ENCODE measurements at regions not wholly inside any gene's neighbourhood (a gene's known extent, or its start where the extent isn't known, plus 50 kb on each side); places are given as distances from the start of the nearest gene placed in this dataset.
"Not testable (repeated sequence)": the region's sequence is repeated elsewhere in the genome, so short reads cannot be mapped to it uniquely, and the experiment has no call there.

DNA sequence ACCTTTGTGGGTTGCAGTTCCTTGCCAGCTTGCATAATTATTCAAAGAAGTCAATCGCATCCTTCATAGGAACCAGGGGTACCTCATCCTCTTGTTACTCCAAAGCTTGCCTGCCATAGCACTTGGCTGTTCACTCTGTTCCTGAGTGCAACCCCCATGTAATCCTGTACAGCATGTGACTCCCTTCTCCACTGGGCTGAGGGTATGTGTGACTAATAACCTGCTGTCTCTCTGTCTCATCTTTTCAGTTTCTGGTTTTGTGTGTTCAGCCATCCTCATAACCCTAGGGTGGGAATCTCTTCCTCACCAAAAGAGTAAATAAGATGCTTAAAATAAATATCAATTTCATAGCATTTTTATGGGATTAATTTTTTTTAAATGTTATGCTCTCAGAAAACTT lies 351.9 kb downstream of the S1PR1 start:
- DNase-seq, result no peak

DNA sequence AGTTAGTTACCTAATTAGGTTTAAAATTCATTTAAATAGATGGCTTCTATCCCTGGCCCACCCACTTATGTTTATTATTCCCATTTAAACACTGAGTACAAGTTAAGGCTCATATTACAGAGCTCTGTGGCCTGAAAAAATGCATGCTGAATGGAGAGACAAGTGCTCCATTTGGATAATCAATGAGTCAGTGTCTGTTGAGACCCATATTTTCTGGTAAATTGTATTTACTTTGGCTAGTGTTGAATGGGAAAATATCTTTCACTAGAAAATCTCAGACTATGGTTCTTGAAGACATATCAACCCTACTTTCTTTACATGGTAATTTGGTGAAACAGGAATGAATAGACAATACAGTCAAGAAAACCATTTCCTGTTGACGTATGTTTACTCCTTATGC lies 356.0 kb downstream of the S1PR1 start:
- DNase-seq, result no peak

DNA sequence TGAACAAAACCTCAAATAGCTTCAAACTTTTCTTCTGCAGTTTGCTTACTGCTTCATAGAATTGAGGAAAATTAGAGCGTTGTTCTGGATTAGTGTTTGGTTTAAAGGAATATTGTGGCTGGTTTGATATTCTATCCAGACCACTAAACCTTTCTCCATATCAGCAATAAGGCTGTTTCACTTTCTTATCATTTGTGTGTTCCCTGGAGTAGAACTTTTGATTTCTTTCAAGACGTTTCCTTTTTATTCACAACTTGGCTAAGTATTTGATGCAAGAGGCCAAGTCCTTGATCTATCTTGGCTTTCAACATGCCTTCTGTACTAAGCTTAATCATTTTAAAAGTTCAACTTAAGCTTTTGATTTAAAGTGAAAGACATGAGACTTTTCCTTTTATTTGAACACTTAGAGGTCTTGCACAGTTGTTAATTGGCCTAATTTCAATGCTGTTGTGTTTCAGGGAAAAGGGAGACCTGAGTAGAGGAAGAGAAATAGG lies 359.1 kb downstream of the S1PR1 start:
- DNase-seq, result no peak

DNA sequence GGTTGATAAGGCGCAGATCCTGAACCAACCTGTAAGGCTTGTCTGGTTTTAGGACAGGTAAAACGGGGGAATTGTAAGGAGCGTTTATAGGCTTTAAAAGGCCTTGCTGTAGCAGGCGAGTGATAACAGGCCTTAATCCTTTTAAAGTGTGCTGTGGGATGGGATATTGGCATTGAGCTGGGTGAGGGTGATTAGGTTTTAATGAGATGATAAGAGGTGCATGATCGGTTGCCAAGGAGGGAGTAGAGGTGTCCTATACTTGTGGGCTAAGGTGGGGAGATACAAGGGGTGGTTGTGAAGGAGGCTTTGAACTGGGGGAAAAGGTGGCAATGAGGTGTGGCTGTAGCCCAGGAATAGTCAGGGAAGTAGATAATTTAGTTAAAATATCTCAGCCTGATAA lies 363.8 kb downstream of the S1PR1 start:
- not testable (repeated sequence) for DNase-seq

DNA sequence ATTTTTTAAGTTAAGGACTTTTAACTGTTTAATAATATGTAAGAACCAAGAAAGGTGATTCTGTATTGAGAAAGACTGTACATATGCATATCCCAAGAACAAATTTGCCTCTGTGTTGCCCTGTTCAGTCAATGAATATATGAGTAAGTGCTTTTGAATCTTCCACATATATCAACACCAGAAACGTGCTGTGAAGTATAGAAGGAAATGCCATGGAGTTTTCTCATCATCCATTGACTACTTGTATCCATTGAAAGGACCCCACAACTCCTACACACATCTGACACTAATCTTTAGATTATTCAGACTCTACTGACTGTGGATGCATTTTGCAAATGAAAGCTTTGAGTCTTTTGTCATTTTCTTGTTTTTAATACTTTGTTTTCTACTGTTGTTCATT lies 366.9 kb downstream of the S1PR1 start:
- DNase-seq, result no peak

DNA sequence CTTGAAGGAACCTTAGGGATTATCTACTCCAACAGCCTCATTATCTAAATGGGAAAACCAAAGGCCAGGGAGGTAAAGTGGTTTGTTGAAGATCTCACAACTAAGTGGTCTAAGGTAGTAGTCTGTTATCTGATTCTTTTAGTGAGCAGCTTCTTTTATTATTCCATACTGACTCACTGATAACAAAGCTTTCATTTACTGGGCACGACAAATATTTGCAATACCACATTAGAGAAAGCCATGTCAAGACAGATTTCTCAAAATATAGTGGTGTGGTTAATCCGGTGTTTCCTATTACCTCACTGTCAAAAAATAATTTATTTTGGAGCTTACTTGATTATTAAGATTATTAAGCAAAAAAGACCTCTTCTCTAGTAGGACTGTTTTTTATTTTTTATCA lies 369.1 kb downstream of the S1PR1 start:
- DNase-seq, result no peak

DNA sequence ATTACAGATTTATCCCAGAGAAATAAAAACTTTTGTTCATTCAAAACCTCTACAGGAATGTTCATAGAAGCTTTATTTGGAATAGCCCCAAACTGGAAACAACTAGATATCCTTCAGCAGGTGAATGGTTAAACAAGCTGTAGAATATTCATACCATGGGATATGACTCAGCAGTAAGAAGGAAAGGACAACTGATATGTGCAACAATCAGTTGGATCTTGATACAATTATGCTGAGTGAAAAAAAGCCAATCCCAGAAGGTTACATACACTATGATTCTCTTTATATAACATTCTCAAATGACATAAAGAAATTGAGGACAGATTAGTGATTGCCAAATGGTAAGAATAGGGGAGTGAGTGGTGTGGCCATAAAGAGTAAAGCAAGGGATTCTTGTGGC lies 376.7 kb downstream of the S1PR1 start:
- DNase-seq, result no peak

DNA sequence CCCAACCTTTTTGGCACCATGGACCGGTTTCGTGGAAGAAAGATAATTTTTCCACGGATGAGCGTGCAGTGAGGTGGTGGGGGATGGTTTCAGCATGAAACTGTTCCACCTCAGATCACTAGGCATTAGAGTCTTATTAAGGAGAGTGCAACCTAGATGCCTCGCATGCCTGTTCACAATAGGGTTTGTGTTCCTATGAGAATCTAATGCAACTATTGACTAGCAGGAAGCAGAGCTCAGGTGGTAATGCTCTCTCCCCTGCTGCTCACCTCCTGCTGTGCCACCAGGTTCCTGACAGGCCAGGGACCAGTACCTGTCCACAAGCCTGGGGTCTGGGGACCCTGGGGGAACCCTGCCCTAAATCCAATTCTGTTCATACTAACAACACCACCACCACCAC lies 377.8 kb downstream of the OLFM3 start:
- no peak for DNase-seq

DNA sequence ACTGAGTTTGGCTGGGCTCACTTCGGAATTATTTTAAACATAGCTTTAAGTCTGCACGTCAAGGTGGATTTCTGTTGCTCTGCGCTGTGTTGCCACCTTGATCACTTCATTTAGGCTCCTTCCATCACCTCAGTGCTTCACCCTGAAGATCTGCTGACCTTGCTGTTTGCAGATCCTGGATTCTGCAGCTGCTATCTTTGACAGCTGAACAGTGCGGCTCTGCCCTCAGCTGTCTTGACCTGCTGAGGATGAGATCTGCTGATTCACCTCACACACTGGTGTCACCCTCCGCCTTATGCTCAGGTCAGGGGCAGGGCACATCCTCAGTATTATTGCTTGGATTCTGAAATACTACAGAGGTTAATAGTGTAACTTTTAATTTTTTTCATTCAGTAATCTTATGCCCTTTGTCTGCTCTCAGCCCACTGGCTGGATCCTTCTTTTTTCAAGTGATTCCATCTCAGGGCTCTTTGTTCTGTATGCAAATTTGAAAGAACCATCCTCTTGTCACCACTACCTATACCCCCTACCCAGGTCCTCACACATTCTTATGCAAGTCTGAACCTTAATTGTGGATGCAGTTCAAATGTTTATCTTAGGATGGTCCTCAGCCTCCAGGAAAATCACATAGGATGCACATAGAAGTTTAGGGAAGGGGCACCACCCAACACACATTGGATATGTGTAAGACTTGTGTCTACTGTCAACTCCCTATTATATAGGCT lies 364.0 kb downstream of the OLFM3 start:
- no peak for DNase-seq

DNA sequence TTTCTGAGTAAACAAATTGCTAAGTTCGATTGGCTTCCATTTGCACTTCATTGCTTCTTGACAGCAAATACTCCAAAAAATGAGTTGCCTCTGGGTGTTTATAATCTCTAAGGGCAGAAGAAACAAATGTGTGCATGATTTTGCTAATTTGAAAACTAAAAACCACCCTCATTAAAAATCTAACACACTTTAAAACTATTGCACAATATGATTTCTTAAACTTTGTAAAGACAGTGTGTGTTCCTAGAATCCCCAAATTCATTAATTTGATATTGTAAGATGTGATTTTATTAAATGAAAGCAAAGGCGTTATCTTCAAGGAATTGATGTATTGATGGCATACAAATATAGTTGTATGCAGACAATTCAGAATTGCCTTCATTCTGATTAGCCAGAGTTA lies 350.9 kb downstream of the OLFM3 start:
- DNase-seq, result no peak

DNA sequence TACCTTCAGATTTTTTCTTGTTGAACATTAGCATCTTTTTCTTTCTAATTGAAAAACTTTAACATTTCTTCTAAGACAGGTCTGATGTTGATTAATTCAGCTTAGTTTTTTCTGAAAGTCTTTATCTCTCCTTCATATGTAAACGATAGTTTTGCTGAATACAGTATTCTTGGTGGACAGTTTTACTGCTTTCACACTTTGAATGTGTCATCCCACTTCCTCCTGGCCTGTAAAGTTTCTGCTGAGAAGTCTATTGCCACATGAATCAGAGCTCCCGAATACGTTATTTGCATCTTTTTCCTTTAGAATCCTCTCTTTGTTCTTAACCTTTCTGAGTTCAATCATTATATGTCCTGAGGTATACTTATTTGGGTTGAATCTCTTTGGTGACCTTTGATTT lies 344.2 kb downstream of the OLFM3 start:
- no peak for DNase-seq

DNA sequence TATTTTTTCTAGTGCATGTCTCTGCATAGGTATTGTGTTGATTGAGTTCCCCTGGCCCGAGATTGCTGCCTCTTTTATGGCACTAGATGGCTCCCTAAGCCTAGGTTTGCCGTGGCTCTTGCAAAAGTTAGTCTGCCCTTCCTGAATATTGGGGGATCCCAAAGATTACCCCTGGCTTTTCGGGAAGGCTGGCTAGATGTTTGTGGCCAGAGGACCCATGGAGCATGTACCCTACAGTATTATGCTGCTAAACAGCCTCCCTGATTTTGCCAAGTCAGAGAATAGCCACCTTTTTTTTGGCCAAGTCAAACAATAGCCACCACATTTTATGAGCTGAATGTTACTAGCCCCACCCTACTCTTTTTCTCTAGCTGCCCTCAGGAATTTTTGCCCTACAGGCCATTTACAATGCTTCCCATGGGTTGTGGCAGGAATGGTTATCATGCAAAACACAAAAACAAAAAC lies 343.2 kb downstream of the OLFM3 start:
- no peak for DNase-seq

DNA sequence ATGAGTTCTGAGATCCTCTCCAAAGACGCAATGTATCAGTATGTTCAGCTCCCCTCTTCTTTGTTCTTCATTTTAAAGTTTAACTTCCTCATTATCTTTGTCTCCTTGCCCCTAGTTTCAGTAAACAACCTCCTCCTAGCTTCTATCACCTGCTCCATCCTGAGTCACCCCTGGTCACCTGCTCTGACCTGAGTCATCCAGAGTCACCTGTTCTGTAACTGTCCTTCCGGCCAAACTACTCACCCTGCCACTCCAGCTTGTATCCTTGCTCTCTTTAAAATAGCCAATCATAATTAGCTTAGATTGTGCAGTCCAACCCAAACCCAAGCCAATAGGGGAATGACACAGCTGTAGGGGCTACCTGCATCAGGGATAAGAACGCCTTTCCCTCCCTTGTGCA lies 332.0 kb downstream of the OLFM3 start:
- DNase-seq, result no peak

DNA sequence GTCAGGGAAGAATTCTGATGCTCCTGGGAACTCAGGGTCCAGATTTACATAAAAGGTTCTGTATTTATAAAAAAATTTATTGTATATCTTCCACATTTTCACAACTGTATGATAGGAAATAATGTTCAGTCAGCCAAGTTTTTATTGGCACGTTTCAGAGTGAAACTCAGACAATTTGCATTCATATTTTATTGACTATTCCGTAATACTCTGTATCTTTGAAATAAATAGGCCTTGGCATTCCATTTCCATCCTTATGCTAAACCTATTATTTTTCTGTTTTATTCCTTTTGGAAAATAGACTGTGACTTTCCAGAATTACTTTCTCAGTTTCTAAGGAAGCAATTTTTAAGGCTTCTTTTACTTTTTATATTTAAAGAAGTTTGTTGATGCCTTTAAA lies 329.0 kb downstream of the OLFM3 start:
- DNase-seq, result no peak

DNA sequence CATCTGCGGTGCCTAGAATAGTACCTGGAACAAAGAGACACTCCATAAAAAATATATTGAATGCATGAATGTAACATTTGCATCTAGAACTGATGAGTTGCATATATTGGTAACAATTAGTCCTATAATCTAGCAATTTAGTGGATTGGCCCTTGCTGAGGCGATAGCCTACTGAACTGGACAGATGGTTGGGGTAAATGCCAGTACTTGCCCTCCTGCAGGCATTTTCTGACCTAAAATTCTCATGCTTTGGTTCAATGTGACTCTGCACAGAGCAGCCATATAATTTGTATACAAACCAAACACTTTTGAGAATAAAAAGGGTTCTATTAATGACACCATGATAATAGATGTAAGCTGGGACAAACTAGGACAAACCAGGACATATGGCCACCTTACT lies 313.6 kb downstream of the OLFM3 start:
- no peak for DNase-seq

DNA sequence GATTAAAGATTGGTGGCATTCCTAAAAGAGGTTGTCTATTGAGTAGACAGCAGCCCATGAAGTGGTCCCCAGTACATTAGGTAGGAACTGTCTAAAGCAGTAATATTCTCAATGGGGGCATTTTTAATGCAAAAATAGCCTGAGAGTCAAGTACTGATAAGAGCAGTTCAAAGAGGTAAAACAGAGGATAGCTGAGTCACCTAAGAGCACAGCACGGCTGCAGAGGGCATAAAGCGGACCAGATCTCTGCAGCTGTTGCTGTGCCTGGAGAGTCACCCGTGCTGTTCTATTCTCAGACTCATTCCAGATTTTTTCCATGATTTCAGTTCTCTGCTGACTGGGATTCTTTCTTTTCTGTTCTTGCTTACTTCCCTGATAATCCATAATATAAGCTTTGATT lies 313.2 kb downstream of the OLFM3 start:
- no peak for DNase-seq

DNA sequence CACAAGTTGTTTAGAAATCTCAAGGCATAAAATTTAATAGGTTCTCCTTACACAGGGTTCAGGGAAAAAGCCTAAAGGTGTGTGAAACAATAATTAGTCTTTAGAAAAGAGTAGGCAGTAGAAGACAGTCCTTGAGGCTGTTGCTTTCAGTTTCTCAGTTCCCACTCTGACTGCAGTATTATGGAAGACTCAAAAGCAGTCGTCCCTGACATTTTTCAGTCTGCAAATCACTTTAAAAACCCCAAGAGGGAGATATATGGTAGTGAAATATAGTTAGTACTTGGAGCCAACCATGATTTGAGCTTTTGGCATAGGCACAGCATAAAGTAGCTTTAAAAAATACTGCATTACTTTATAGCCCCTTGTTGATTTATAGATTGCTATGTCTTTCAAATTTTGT lies 299.7 kb downstream of the OLFM3 start:
- DNase-seq, result no peak

DNA sequence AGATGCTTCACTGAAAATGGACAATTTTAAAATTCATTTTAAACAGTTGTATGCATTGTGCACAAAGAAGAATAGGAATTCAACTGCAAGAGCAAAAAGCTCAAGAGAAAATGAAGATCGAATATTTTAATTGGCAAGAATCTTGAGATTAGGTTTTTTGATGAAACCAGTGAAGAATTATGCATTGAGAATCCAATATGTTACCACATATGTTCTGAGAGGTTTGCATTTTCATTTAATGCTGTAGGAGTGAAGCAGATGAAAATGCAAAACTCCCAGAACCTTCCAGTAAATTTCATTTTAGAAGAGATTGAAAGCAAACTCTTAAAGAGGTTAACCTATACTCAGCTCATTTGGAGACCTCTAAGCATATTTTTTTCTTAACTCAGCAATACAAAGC lies 298.0 kb downstream of the OLFM3 start:
- DNase-seq, result no peak

DNA sequence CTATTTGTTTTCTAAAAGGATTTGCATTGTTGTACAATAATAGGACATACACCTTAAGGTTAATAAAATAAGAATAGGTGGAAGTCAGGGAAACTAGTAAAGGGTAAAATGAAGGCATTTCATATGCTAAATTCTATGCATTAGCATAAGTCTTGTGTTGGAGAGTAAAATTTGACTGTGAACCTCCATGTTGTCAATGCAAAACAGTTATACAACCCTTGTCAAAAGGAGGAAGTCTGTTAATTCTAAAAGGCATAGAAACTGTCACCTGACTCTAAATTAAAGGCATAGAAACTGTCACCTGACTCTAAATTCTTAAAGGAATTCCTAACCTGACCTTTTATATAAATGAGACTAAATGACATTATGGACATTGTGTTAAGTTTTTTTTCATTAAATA lies 291.8 kb downstream of the OLFM3 start:
- DNase-seq, result no peak

DNA sequence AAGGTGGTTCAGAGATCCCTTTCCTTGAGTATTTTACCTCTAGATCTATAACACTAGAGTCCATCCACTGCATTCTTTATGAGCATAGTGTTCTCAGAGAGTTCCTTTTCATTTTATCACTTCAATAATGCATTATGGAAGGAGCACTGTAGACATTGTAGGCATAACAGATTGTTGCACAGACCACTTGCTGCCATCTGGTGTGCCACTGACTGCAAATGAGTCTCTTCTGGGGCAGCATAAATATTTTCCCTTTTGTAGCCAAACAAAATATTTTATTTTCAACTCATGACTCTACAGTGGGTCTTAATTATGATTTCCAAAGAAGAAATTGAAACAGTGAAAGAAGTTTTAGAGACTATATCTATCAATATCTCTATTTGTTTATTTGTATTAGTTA lies 290.4 kb downstream of the OLFM3 start:
- no peak for DNase-seq

DNA sequence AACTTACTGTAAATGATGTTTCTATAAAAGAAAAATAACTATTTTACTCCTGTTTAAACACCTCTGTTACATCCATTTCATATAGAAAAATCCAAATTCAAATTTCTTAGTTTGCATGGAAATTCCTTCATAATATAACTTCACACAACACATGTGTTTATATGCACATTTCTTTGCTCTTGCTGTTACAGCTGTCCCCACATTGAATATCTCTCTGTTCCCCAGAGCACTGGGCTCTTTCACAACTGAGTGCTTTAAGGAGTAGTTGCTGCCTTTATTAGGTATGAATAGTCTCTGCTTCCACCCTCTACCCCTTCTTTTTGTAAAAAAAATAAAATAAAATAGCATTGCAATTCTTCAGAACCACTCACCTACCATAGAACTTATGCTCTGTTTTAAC lies 287.0 kb downstream of the OLFM3 start:
- no peak for DNase-seq

DNA sequence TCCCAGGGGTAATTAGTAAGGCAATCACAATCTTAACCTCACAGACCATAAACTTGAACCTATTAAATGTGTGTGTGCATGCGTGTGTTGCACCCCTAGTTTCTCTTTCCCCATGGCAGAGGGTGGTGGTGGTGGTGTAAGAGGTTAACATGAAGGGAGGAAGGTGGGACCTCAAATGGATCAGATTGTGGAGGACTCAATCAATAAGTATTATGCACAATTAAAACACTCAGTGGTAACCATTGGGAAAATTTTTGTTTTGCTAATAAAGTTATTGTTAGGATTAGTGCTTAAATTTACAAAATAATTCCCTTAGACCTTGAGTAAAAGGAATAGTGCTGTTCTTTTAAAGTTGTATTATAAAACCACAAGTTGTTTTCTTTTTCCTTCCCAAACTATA lies 283.0 kb downstream of the OLFM3 start:
- DNase-seq, result no peak

DNA sequence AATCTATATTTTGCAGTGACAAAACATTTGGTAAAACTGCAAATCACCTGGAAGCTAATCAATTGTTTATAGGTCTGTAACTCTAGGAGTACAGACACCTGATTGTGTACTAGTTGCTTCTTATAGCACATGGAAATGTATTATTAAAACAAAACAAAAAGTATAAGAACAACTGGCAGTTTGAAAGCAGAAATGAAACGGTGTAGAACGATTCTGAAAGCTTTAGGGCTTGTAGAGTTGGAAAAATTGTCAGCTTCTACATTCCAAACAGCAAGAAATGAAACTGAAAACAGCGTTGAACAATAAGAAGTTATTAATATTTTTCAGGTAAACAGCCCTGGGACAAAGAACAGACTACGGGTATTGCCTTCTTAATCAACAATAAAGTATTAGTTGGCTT lies 273.3 kb downstream of the OLFM3 start:
- no peak for DNase-seq

DNA sequence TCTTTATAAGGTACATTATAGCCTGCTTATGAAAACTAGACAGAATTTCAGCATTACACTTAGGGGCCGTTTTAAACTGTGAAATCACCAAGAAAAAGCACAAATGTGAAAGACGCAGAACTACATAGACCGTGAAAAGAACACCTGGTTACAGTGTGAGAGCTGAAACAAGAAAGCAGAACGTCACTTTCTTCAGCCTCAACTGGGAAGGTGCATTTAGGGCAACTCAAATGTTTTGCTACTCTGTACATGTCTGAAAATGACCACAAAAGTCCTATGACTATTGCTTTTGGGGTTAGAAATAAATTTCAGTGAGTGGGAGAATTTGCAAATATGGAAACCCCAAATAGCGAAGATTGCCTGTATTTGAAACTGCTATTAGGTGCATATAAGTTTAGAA lies 268.7 kb downstream of the OLFM3 start:
- no peak for DNase-seq

DNA sequence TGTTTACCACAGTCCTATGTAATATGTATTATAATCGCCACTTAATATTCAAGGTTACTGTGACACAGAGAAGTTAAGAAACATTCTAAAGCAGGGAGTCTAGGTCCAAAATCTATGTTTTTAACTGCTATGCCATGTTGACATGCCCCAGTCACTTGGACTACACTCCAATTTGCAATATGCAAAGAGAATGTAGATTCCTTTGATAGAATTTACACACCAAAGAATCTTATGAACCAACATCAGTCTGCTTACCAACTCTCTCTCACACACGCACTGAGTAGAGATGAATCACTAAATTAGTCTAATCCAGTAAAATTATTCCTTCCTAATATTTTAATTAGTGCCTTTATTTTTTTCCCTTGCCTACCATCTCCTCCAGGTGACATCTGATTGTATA lies 266.2 kb downstream of the OLFM3 start:
- no peak for DNase-seq
